Cardiac fibroblast (primary cell): ENCODE measurements at regions not wholly inside any gene's neighbourhood (a gene's known extent, or its start where the extent isn't known, plus 50 kb on each side); places are given as distances from the start of the nearest gene placed in this dataset.

ENCODE experiments used
- DNase-seq, 2 donors: peaks; one replicate each; pipeline versions ENCODE4 v3.0.0 to v3.0.0-alpha.2; 2010; ENCODE audit warnings: low read depth in 2 of 2
- H3K4me3 ChIP-seq, 2 donors: replicated peaks in 1 of 2; 1 replicate in 1 of 2; 2 replicates in 1 of 2; pipeline ENCODE4 v1.5.1; 2011; ENCODE audit warnings: low read depth in 2 of 2, low read length in 2 of 2, mild to moderate bottlenecking in 2 of 2, moderate library complexity in 1 of 2
- CTCF ChIP-seq: IDR thresholded peaks from one replicate; pipeline ENCODE4 v1.5.1; 2011; ENCODE audit warnings: low read depth, mild to moderate bottlenecking, low read length, inconsistent platforms

GRCh38 chr3:135532021-135532420 lies 433.5 kb upstream of the PPP2R3A start:
- no peak for DNase-seq
- TF ChIP-seq CTCF = no peak
- no peak overlapping the region for H3K4me3 ChIP-seq

GRCh38 chr3:135538123-135538522 lies 427.4 kb upstream of the PPP2R3A start:
- TF ChIP-seq CTCF = no peak
- H3K4me3 ChIP-seq = no peak overlapping the region
- DNase-seq = no peak

DNA sequence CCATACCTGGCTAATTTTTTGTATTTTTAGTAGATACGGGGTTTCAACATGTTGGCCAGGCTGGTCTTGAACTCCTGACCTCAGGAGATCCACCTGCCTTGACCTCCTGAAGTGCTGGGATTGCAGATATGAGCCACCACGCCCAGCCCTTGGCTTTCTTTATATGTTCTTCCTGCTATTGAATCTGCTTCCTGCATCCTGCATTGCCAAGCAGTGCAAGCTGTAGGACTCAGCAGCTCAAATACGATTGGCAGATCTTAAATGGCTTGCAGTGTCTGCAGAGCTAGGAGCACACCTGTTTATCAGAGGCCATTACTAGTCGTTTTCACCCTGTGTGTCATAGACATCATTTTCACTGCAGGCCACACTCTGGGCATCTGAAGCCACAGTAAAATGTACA lies 426.2 kb upstream of the PPP2R3A start:
- DNase-seq = no peak
- TF ChIP-seq CTCF = no peak
- no peak overlapping the region for H3K4me3 ChIP-seq

GRCh38 chr3:135539854-135540253 lies 425.7 kb upstream of the PPP2R3A start:
- no peak overlapping the region for H3K4me3 ChIP-seq
- no peak for TF ChIP-seq CTCF
- no peak for DNase-seq

- no peak overlapping the region for H3K4me3 ChIP-seq
- TF ChIP-seq CTCF = no peak
- DNase-seq = no peak
These were observed 415.5 kb upstream of the PPP2R3A start for GRCh38 chr3:135549928-135550494.

DNA sequence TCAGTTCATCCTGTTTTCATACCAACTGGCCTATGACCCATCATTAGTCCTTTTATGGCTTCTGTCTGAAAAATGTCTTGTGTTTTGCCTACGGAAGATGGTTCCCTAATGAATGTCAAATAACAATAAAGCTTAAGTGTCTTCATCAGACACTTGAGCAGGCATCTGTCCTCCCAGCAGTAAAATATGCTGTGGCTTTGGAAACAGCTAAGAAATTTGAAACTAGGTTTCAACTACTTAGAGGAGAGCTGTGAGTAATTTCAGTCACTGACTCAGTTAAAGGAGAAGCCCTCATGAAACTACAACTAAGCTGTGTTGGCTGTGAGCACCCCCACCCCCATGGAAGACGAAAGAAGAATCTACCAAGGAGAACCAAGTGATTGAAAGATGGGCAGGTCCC lies 409.4 kb upstream of the PPP2R3A start:
- no peak for DNase-seq
- TF ChIP-seq CTCF = no peak
- no peak overlapping the region for H3K4me3 ChIP-seq

- no peak overlapping the region for H3K4me3 ChIP-seq
- TF ChIP-seq CTCF = no peak
- DNase-seq = no peak
These were observed 407.3 kb upstream of the PPP2R3A start for GRCh38 chr3:135558150-135558783.
